MM.1S (cell line): ENCODE measurements at regions not wholly inside any gene's neighbourhood (a gene's known extent, or its start where the extent isn't known, plus 50 kb on each side); places are given as distances from the start of the nearest gene placed in this dataset.

Experiments used
- DNase-seq: peaks from one replicate; pipeline ENCODE4 v3.0.0-alpha.2; 2015
- H2AFZ ChIP-seq: fragments of 300-600 bp; sonication (generic); 2 replicates; pipeline ENCODE4 v1.6.0; 2016; ENCODE audit warnings: antibody characterized with exemption, low read length
- H3F3A ChIP-seq: fragments of 300-600 bp; sonication (generic); 2 replicates; pipeline ENCODE4 v1.6.1; 2016; ENCODE audit warnings: mild to moderate bottlenecking, antibody characterized with exemption, low read length, moderate library complexity, mixed read lengths; ENCODE audit not compliant: insufficient read depth
- H3K27ac ChIP-seq: fragments of 300-600 bp; sonication (generic); 2 replicates; pipeline ENCODE4 v1.5.1; 2016; ENCODE audit warnings: mild to moderate bottlenecking, low read length
- H3K27me3 ChIP-seq: fragments of 300-600 bp; sonication (generic); replicated peaks from 2 replicates; pipeline ENCODE4 v1.6.0; 2016; ENCODE audit warnings: low read length; ENCODE audit not compliant: insufficient read depth
- H3K36me3 ChIP-seq: fragments of 300-600 bp; sonication (generic); replicated peaks from 2 replicates; pipeline ENCODE4 v1.6.1; 2016; ENCODE audit warnings: mild to moderate bottlenecking, low read length, mixed read lengths; ENCODE audit not compliant: insufficient read depth
- H3K4me1 ChIP-seq: fragments of 300-600 bp; sonication (generic); 2 replicates; pipeline ENCODE4 v1.6.1; 2016; ENCODE audit warnings: low read length, mixed read lengths
- H3K4me2 ChIP-seq: fragments of 300-600 bp; sonication (generic); 2 replicates; pipeline ENCODE4 v1.6.0; 2016; ENCODE audit warnings: low read depth, low read length
- H3K4me3 ChIP-seq: fragments of 300-600 bp; sonication (generic); 2 replicates; pipeline ENCODE4 v1.5.1; 2016; ENCODE audit warnings: low read length, mixed read lengths
- H3K79me2 ChIP-seq: fragments of 300-600 bp; sonication (generic); 2 replicates; pipeline ENCODE4 v1.6.1; 2016; ENCODE audit warnings: mixed run types, low read length, mixed read lengths
- H3K9ac ChIP-seq: fragments of 300-600 bp; sonication (generic); 2 replicates; pipeline ENCODE4 v1.6.1; 2016; ENCODE audit warnings: low read length, mixed read lengths
- H3K9me2 ChIP-seq: fragments of 300-600 bp; sonication (generic); replicated peaks from 2 replicates; pipeline ENCODE4 v1.6.1; 2016; ENCODE audit warnings: mild to moderate bottlenecking, low read length, mixed read lengths; ENCODE audit not compliant: insufficient read depth
- H3K9me3 ChIP-seq: fragments of 300-600 bp; sonication (generic); replicated peaks from 2 replicates; pipeline ENCODE4 v1.6.1; 2016; ENCODE audit warnings: mild to moderate bottlenecking, low read length, mixed read lengths; ENCODE audit not compliant: insufficient read depth
- H4K20me1 ChIP-seq: fragments of 300-600 bp; sonication (generic); 2 replicates; pipeline ENCODE4 v1.6.1; 2016; ENCODE audit warnings: mild to moderate bottlenecking, low read length, moderate library complexity, mixed read lengths; ENCODE audit not compliant: insufficient read depth
- CTCF ChIP-seq: fragments of 300-600 bp; sonication (generic); IDR thresholded peaks from 2 replicates; pipeline ENCODE4 v1.5.1; 2016; ENCODE audit warnings: antibody characterized with exemption, low read length, mixed read lengths
- EZH2 ChIP-seq: fragments of 300-600 bp; sonication (generic); optimal IDR thresholded peaks from 2 replicates; pipeline ENCODE3; 2017; ENCODE audit warnings: low read depth, mild to moderate bottlenecking, antibody characterized with exemption, low read length, mixed read lengths
- EZH2phosphoT487 ChIP-seq: fragments of 300-600 bp; sonication (generic); IDR thresholded peaks from 2 replicates; pipeline ENCODE4 v1.6.1; 2018; ENCODE audit warnings: antibody characterized with exemption, low read length

- H3K9ac ChIP-seq = no peak overlapping the region
Observed at GRCh38 chr18:68467957-68468356, 247.0 kb downstream of the TMX3 start.

GRCh38 chr18:68467329-68467728 is 247.6 kb downstream of the TMX3 start:
- Histone ChIP-seq H3K4me1 (peaks cover 10% of the 10 kb centered on the region), H3K9me3 (no peaks in the 10 kb centered on the region), H3F3A (no peaks in the 10 kb centered on the region), H3K9me2 (no peaks in the 10 kb centered on the region), H2AFZ (no peak overlapping the region), H3K9ac (no peak overlapping the region), H3K36me3 (no peaks in the 10 kb centered on the region), H3K27ac (no peak overlapping the region), H3K4me2 (no peak overlapping the region), H3K27me3 (no peaks in the 10 kb centered on the region), H3K79me2 (no peaks in the 10 kb centered on the region), H3K4me3 (no peak overlapping the region), H4K20me1 (no peaks in the 10 kb centered on the region)
- no peak for TF ChIP-seq EZH2
- TF ChIP-seq CTCF = no peak
- no peak for TF ChIP-seq EZH2phosphoT487
- no peak for DNase-seq

More at GRCh38 chr18:68467957-68468356, 247.0 kb downstream of the TMX3 start:
- Histone ChIP-seq H3F3A (no peaks in the 10 kb centered on the region), H3K36me3 (no peaks in the 10 kb centered on the region), H3K27ac (no peak overlapping the region), H3K9me3 (no peaks in the 10 kb centered on the region), H3K27me3 (no peaks in the 10 kb centered on the region), H3K9me2 (no peaks in the 10 kb centered on the region), H3K4me2 (no peak overlapping the region), H3K4me1 (peaks cover 10% of the 10 kb centered on the region), H2AFZ (no peak overlapping the region), H4K20me1 (no peaks in the 10 kb centered on the region), H3K79me2 (no peaks in the 10 kb centered on the region), H3K4me3 (no peak overlapping the region)
- peak; percentile 86 for DNase-seq
- TF ChIP-seq EZH2 (no peak), CTCF (no peak)

GRCh38 chr18:68466672-68467071 is 248.2 kb downstream of the TMX3 start:
- Histone ChIP-seq H3K9ac (no peak overlapping the region), H3K36me3 (no peaks in the 10 kb centered on the region), H3K9me3 (no peaks in the 10 kb centered on the region), H3K4me1 (peaks cover 10% of the 10 kb centered on the region), H3K4me3 (no peak overlapping the region), H3K27me3 (no peaks in the 10 kb centered on the region), H3K79me2 (no peaks in the 10 kb centered on the region), H3K4me2 (no peak overlapping the region), H2AFZ (no peak overlapping the region), H3K9me2 (no peaks in the 10 kb centered on the region), H3K27ac (no peak overlapping the region), H3F3A (no peaks in the 10 kb centered on the region), H4K20me1 (no peaks in the 10 kb centered on the region)
- no peak for TF ChIP-seq CTCF
- TF ChIP-seq EZH2 = no peak
- TF ChIP-seq EZH2phosphoT487 = no peak
- no peak for DNase-seq

GRCh38 chr18:68462766-68463165 is 252.1 kb downstream of the TMX3 start:
- DNase-seq = no peak
- TF ChIP-seq EZH2phosphoT487 (no peak), EZH2 (no peak), CTCF (no peak)

More at GRCh38 chr18:68462766-68463165, 252.1 kb downstream of the TMX3 start:
- no peaks in the 10 kb centered on the region for H3K36me3 ChIP-seq
- H3K9ac ChIP-seq = no peak overlapping the region
- no peaks in the 10 kb centered on the region for H3K9me3 ChIP-seq
- no peaks in the 10 kb centered on the region for H4K20me1 ChIP-seq
- H3K79me2 ChIP-seq = no peaks in the 10 kb centered on the region
- H3K27ac ChIP-seq = no peak overlapping the region
- no peak overlapping the region for H2AFZ ChIP-seq
- no peaks in the 10 kb centered on the region for H3K9me2 ChIP-seq
- no peaks in the 10 kb centered on the region for H3K27me3 ChIP-seq
- H3K4me1 ChIP-seq = peaks cover 3% of the 10 kb centered on the region; the same call in 1 of the 2 replicates
- H3K4me2 ChIP-seq = no peak overlapping the region
- H3K4me3 ChIP-seq = no peak overlapping the region
- H3F3A ChIP-seq = no peaks in the 10 kb centered on the region
